ENCODE measurements at regions not wholly inside any gene's neighbourhood (a gene's known extent, or its start where the extent isn't known, plus 50 kb on each side); places are given as distances from the start of the nearest gene placed in this dataset.

GRCh38 chr9:135227641-135228251 lies 140.3 kb downstream of the OLFM1 start:
- H3K36me3 ChIP-seq (ENCODE audit: control insufficient read depth, insufficient read depth, low read length) = no peaks in the 10 kb centered on the region
- no peaks in the 10 kb centered on the region for H3K27me3 ChIP-seq (replicated peaks; ENCODE audit: control insufficient read depth, insufficient read depth, low read length)
- CTCF ChIA-PET = no interaction called here
- Mint-ChIP-seq H3K4me1 (ENCODE audit: low read depth, unreplicated experiment) (no peaks in the 10 kb centered on the region), H3K4me3 (ENCODE audit: unreplicated experiment) (no peak overlapping the region), H3K9me3 (ENCODE audit: unreplicated experiment) (no peaks in the 10 kb centered on the region), H3K27ac (ENCODE audit: unreplicated experiment) (no peak overlapping the region), H3K36me3 (ENCODE audit: insufficient read depth, unreplicated experiment) (no peaks in the 10 kb centered on the region), H3K27me3 (ENCODE audit: insufficient read depth, unreplicated experiment) (peaks cover 4% of the 10 kb centered on the region)
- 0 out of 2 replicates have a peak, but pooled peaks cover 6% of the 10 kb centered on the region for H3K9me3 ChIP-seq
- H3K4me3 ChIP-seq (ENCODE audit: low read depth, low read length) = no peak overlapping the region
- intact Hi-C loops (cut with micrococcal nuclease; ENCODE audit: unreplicated experiment) = no loop called here
- BruUV-seq (replicated peaks) = no TSS peak
- no peak for TF ChIP-seq CTCF (IDR thresholded peaks at IDR 0.05; ENCODE audit: insufficient read depth in 1 of 2, low read depth in 1 of 2, low read length in 1 of 2, severe bottlenecking in 1 of 2, unreplicated experiment in 1 of 2)
- no peaks in the 10 kb centered on the region for H3K4me1 ChIP-seq
- POLR2A ChIA-PET = no interaction called here
- DNase-seq = no peak

- intact Hi-C loops (cut with micrococcal nuclease; ENCODE audit: unreplicated experiment) = no loop called here
- H3K27me3 ChIP-seq (replicated peaks; ENCODE audit: control insufficient read depth, insufficient read depth, low read length) = no peaks in the 10 kb centered on the region
- DNase-seq = no peak
- no TSS peak for BruUV-seq (replicated peaks)
- Mint-ChIP-seq H3K27me3 (ENCODE audit: insufficient read depth, unreplicated experiment) (peaks cover 7% of the 10 kb centered on the region), H3K9me3 (ENCODE audit: unreplicated experiment) (no peaks in the 10 kb centered on the region), H3K4me3 (ENCODE audit: unreplicated experiment) (no peak overlapping the region), H3K4me1 (ENCODE audit: low read depth, unreplicated experiment) (no peaks in the 10 kb centered on the region), H3K27ac (ENCODE audit: unreplicated experiment) (no peak overlapping the region), H3K36me3 (ENCODE audit: insufficient read depth, unreplicated experiment) (no peaks in the 10 kb centered on the region)
- H3K4me3 ChIP-seq (ENCODE audit: low read depth, low read length) = no peak overlapping the region
- no peak for TF ChIP-seq CTCF (IDR thresholded peaks at IDR 0.05; ENCODE audit: insufficient read depth in 1 of 2, low read depth in 1 of 2, low read length in 1 of 2, severe bottlenecking in 1 of 2, unreplicated experiment in 1 of 2)
- H3K4me1 ChIP-seq = no peaks in the 10 kb centered on the region
- H3K36me3 ChIP-seq (ENCODE audit: control insufficient read depth, insufficient read depth, low read length) = no peaks in the 10 kb centered on the region
- ChIA-PET CTCF (no interaction called here), POLR2A (no interaction called here)
- H3K9me3 ChIP-seq = 0 out of 2 replicates have a peak, but pooled peaks cover 6% of the 10 kb centered on the region
These were observed 141.0 kb downstream of the OLFM1 start for GRCh38 chr9:135228345-135228982.

GRCh38 chr9:135228983-135229625 lies 141.6 kb downstream of the OLFM1 start:
- POLR2A ChIA-PET = no interaction called here
- BruUV-seq (replicated peaks) = no TSS peak
- Histone ChIP-seq H3K27me3 (replicated peaks; ENCODE audit: control insufficient read depth, insufficient read depth, low read length) (no peaks in the 10 kb centered on the region), H3K4me3 (ENCODE audit: low read depth, low read length) (no peak overlapping the region), H3K9me3 (0 out of 2 replicates have a peak, but pooled peaks cover 6% of the 10 kb centered on the region), H3K4me1 (no peaks in the 10 kb centered on the region), H3K36me3 (ENCODE audit: control insufficient read depth, insufficient read depth, low read length) (no peaks in the 10 kb centered on the region)
- no peak for TF ChIP-seq CTCF (IDR thresholded peaks at IDR 0.05; ENCODE audit: insufficient read depth in 1 of 2, low read depth in 1 of 2, low read length in 1 of 2, severe bottlenecking in 1 of 2, unreplicated experiment in 1 of 2)
- no peak for DNase-seq
- Mint-ChIP-seq H3K4me1 (ENCODE audit: low read depth, unreplicated experiment) (no peaks in the 10 kb centered on the region), H3K4me3 (ENCODE audit: unreplicated experiment) (no peak overlapping the region), H3K9me3 (ENCODE audit: unreplicated experiment) (no peaks in the 10 kb centered on the region), H3K36me3 (ENCODE audit: insufficient read depth, unreplicated experiment) (no peaks in the 10 kb centered on the region), H3K27me3 (ENCODE audit: insufficient read depth, unreplicated experiment) (peaks cover 8% of the 10 kb centered on the region), H3K27ac (ENCODE audit: unreplicated experiment) (no peak overlapping the region)
- CTCF ChIA-PET = no interaction called here
- intact Hi-C loops (cut with micrococcal nuclease; ENCODE audit: unreplicated experiment) = no loop called here

Data from Caco-2 (cell line).